GM23338 (cell line): ENCODE measurements at regions not wholly inside any gene's neighbourhood (a gene's known extent, or its start where the extent isn't known, plus 50 kb on each side); places are given as distances from the start of the nearest gene placed in this dataset.

Experiments
- CREB1 ChIP-seq: fragments of 250-450 bp; sonication (Bioruptor Pico); IDR thresholded peaks from 2 replicates; pipeline ENCODE4 v1.5.0; 2020; ENCODE audit warnings: low read depth, mild to moderate bottlenecking, moderate library complexity
- EZH2 ChIP-seq: fragments of 200-600 bp; sonication (generic); IDR thresholded peaks from one replicate; pipeline ENCODE4 v1.8.0; 2017; ENCODE audit warnings: antibody characterized with exemption, mild to moderate bottlenecking, low read depth; ENCODE audit not compliant: unreplicated experiment
- EZH2phosphoT487 ChIP-seq: fragments of 200-600 bp; sonication (generic); IDR thresholded peaks from one replicate; pipeline ENCODE4 v1.8.1; 2018; ENCODE audit warnings: antibody characterized with exemption; ENCODE audit not compliant: unreplicated experiment
- JUNB ChIP-seq: IDR thresholded peaks from one replicate; pipeline ENCODE4 v1.6.1; 2016; ENCODE audit warnings: antibody characterized with exemption; ENCODE audit not compliant: unreplicated experiment
- STAT1 ChIP-seq: IDR thresholded peaks from one replicate; pipeline ENCODE4 v1.6.1; 2016; ENCODE audit warnings: antibody characterized with exemption; ENCODE audit not compliant: unreplicated experiment
- TF ChIP-seq, protein P1 (sequence below), 2 experiments: fragments of 200-600 bp in 1 of 2; sonication (generic) in 1 of 2; conservative IDR thresholded peaks; 2 replicates each; pipeline versions ENCODE4 v1.5.1 to v1.6.1; 2016 to 2017; ENCODE audit warnings: antibody characterized with exemption in 2 of 2, low read depth in 2 of 2, mild to moderate bottlenecking in 2 of 2, moderate library complexity in 1 of 2
- TF ChIP-seq, protein P2 (sequence below): fragments of 250-450 bp; sonication (Bioruptor Pico); IDR thresholded peaks from 2 replicates; pipeline ENCODE4 v1.5.0; 2020; ENCODE audit warnings: mild to moderate bottlenecking, moderate library complexity
- TF ChIP-seq, protein P3 (sequence below): IDR thresholded peaks from one replicate; pipeline ENCODE4 v1.6.1; 2018; ENCODE audit warnings: antibody characterized with exemption; ENCODE audit not compliant: unreplicated experiment

- TF ChIP-seq, protein P1, sequence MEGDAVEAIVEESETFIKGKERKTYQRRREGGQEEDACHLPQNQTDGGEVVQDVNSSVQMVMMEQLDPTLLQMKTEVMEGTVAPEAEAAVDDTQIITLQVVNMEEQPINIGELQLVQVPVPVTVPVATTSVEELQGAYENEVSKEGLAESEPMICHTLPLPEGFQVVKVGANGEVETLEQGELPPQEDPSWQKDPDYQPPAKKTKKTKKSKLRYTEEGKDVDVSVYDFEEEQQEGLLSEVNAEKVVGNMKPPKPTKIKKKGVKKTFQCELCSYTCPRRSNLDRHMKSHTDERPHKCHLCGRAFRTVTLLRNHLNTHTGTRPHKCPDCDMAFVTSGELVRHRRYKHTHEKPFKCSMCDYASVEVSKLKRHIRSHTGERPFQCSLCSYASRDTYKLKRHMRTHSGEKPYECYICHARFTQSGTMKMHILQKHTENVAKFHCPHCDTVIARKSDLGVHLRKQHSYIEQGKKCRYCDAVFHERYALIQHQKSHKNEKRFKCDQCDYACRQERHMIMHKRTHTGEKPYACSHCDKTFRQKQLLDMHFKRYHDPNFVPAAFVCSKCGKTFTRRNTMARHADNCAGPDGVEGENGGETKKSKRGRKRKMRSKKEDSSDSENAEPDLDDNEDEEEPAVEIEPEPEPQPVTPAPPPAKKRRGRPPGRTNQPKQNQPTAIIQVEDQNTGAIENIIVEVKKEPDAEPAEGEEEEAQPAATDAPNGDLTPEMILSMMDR (conservative IDR thresholded peaks at IDR 0.05; ENCODE audit: low read depth in 2 of 2): no peak
- no peak for TF ChIP-seq CREB1 (CRISPR knock-in tag)
- TF ChIP-seq JUNB: no peak
- TF ChIP-seq, protein P2, sequence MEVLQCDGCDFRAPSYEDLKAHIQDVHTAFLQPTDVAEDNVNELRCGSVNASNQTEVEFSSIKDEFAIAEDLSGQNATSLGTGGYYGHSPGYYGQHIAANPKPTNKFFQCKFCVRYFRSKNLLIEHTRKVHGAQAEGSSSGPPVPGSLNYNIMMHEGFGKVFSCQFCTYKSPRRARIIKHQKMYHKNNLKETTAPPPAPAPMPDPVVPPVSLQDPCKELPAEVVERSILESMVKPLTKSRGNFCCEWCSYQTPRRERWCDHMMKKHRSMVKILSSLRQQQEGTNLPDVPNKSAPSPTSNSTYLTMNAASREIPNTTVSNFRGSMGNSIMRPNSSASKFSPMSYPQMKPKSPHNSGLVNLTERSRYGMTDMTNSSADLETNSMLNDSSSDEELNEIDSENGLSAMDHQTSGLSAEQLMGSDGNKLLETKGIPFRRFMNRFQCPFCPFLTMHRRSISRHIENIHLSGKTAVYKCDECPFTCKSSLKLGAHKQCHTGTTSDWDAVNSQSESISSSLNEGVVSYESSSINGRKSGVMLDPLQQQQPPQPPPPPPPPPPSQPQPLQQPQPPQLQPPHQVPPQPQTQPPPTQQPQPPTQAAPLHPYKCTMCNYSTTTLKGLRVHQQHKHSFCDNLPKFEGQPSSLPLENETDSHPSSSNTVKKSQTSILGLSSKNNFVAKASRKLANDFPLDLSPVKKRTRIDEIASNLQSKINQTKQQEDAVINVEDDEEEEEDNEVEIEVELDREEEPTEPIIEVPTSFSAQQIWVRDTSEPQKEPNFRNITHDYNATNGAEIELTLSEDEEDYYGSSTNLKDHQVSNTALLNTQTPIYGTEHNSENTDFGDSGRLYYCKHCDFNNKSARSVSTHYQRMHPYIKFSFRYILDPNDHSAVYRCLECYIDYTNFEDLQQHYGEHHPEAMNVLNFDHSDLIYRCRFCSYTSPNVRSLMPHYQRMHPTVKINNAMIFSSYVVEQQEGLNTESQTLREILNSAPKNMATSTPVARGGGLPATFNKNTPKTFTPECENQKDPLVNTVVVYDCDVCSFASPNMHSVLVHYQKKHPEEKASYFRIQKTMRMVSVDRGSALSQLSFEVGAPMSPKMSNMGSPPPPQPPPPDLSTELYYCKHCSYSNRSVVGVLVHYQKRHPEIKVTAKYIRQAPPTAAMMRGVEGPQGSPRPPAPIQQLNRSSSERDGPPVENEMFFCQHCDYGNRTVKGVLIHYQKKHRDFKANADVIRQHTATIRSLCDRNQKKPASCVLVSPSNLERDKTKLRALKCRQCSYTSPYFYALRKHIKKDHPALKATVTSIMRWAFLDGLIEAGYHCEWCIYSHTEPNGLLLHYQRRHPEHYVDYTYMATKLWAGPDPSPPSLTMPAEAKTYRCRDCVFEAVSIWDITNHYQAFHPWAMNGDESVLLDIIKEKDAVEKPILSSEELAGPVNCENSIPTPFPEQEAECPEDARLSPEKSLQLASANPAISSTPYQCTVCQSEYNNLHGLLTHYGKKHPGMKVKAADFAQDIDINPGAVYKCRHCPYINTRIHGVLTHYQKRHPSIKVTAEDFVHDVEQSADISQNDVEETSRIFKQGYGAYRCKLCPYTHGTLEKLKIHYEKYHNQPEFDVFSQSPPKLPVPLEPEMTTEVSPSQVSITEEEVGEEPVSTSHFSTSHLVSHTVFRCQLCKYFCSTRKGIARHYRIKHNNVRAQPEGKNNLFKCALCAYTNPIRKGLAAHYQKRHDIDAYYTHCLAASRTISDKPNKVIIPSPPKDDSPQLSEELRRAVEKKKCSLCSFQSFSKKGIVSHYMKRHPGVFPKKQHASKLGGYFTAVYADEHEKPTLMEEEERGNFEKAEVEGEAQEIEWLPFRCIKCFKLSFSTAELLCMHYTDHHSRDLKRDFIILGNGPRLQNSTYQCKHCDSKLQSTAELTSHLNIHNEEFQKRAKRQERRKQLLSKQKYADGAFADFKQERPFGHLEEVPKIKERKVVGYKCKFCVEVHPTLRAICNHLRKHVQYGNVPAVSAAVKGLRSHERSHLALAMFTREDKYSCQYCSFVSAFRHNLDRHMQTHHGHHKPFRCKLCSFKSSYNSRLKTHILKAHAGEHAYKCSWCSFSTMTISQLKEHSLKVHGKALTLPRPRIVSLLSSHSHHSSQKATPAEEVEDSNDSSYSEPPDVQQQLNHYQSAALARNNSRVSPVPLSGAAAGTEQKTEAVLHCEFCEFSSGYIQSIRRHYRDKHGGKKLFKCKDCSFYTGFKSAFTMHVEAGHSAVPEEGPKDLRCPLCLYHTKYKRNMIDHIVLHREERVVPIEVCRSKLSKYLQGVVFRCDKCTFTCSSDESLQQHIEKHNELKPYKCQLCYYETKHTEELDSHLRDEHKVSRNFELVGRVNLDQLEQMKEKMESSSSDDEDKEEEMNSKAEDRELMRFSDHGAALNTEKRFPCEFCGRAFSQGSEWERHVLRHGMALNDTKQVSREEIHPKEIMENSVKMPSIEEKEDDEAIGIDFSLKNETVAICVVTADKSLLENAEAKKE (CRISPR knock-in tag): no peak
- no peak for TF ChIP-seq EZH2phosphoT487
- no peak for TF ChIP-seq EZH2
- no peak for TF ChIP-seq STAT1
- TF ChIP-seq, protein P3, sequence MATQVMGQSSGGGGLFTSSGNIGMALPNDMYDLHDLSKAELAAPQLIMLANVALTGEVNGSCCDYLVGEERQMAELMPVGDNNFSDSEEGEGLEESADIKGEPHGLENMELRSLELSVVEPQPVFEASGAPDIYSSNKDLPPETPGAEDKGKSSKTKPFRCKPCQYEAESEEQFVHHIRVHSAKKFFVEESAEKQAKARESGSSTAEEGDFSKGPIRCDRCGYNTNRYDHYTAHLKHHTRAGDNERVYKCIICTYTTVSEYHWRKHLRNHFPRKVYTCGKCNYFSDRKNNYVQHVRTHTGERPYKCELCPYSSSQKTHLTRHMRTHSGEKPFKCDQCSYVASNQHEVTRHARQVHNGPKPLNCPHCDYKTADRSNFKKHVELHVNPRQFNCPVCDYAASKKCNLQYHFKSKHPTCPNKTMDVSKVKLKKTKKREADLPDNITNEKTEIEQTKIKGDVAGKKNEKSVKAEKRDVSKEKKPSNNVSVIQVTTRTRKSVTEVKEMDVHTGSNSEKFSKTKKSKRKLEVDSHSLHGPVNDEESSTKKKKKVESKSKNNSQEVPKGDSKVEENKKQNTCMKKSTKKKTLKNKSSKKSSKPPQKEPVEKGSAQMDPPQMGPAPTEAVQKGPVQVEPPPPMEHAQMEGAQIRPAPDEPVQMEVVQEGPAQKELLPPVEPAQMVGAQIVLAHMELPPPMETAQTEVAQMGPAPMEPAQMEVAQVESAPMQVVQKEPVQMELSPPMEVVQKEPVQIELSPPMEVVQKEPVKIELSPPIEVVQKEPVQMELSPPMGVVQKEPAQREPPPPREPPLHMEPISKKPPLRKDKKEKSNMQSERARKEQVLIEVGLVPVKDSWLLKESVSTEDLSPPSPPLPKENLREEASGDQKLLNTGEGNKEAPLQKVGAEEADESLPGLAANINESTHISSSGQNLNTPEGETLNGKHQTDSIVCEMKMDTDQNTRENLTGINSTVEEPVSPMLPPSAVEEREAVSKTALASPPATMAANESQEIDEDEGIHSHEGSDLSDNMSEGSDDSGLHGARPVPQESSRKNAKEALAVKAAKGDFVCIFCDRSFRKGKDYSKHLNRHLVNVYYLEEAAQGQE: no peak
These were observed 497.9 kb upstream of the RAB6C start for GRCh38 chr2:129481306-129482219.
